ENCODE measurements at regions not wholly inside any gene's neighbourhood (a gene's known extent, or its start where the extent isn't known, plus 50 kb on each side); places are given as distances from the start of the nearest gene placed in this dataset.

DNA sequence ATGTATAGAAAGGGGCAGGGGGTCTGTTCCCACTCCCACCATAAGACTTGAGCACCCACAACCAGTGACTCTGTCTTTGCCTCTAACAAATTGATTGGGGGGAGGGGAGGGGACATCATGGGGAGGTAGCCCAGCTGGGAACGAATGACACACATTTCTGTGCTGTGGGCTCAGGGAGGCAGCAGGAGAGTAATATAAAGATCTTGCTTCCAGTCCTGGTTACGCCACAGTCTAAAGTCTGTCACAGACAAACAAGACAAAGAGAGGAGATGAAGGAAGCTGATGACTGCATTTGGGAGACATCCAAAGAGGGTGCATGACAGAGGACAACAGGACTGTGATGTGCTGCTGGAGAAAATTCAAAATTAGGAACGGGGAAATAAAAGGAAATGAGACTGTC, 153.9 kb downstream of the ACTR3B start:
- TF ChIP-seq, protein P1, sequence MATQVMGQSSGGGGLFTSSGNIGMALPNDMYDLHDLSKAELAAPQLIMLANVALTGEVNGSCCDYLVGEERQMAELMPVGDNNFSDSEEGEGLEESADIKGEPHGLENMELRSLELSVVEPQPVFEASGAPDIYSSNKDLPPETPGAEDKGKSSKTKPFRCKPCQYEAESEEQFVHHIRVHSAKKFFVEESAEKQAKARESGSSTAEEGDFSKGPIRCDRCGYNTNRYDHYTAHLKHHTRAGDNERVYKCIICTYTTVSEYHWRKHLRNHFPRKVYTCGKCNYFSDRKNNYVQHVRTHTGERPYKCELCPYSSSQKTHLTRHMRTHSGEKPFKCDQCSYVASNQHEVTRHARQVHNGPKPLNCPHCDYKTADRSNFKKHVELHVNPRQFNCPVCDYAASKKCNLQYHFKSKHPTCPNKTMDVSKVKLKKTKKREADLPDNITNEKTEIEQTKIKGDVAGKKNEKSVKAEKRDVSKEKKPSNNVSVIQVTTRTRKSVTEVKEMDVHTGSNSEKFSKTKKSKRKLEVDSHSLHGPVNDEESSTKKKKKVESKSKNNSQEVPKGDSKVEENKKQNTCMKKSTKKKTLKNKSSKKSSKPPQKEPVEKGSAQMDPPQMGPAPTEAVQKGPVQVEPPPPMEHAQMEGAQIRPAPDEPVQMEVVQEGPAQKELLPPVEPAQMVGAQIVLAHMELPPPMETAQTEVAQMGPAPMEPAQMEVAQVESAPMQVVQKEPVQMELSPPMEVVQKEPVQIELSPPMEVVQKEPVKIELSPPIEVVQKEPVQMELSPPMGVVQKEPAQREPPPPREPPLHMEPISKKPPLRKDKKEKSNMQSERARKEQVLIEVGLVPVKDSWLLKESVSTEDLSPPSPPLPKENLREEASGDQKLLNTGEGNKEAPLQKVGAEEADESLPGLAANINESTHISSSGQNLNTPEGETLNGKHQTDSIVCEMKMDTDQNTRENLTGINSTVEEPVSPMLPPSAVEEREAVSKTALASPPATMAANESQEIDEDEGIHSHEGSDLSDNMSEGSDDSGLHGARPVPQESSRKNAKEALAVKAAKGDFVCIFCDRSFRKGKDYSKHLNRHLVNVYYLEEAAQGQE (tag by site-specific recombination; IDR thresholded peaks at IDR 0.05): no peak
- TF ChIP-seq ZNF521 (tag by site-specific recombination; IDR thresholded peaks at IDR 0.05) (no peak), HOXA7 (CRISPR knock-in tag; IDR thresholded peaks at IDR 0.05; ENCODE audit: borderline replicate concordance) (no peak), ZNF423 (tag by site-specific recombination; IDR thresholded peaks at IDR 0.05) (no peak), ZNF174 (tag by site-specific recombination; IDR thresholded peaks at IDR 0.05) (no peak), ZNF677 (tag by site-specific recombination; IDR thresholded peaks at IDR 0.05) (no peak), ZNF239 (tag by site-specific recombination; IDR thresholded peaks at IDR 0.05) (no peak), ZBTB7A (tag by site-specific recombination; IDR thresholded peaks at IDR 0.05; ENCODE audit: low read depth) (no peak)
- TF ChIP-seq, protein P2, sequence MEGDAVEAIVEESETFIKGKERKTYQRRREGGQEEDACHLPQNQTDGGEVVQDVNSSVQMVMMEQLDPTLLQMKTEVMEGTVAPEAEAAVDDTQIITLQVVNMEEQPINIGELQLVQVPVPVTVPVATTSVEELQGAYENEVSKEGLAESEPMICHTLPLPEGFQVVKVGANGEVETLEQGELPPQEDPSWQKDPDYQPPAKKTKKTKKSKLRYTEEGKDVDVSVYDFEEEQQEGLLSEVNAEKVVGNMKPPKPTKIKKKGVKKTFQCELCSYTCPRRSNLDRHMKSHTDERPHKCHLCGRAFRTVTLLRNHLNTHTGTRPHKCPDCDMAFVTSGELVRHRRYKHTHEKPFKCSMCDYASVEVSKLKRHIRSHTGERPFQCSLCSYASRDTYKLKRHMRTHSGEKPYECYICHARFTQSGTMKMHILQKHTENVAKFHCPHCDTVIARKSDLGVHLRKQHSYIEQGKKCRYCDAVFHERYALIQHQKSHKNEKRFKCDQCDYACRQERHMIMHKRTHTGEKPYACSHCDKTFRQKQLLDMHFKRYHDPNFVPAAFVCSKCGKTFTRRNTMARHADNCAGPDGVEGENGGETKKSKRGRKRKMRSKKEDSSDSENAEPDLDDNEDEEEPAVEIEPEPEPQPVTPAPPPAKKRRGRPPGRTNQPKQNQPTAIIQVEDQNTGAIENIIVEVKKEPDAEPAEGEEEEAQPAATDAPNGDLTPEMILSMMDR (tag by site-specific recombination; IDR thresholded peaks at IDR 0.05): no peak
- TF ChIP-seq, protein P3, sequence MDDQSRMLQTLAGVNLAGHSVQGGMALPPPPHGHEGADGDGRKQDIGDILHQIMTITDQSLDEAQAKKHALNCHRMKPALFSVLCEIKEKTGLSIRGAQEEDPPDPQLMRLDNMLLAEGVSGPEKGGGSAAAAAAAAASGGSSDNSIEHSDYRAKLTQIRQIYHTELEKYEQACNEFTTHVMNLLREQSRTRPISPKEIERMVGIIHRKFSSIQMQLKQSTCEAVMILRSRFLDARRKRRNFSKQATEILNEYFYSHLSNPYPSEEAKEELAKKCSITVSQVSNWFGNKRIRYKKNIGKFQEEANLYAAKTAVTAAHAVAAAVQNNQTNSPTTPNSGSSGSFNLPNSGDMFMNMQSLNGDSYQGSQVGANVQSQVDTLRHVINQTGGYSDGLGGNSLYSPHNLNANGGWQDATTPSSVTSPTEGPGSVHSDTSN (CRISPR knock-in tag; IDR thresholded peaks at IDR 0.05): no peak
